ENCODE measurements at regions not wholly inside any gene's neighbourhood (a gene's known extent, or its start where the extent isn't known, plus 50 kb on each side); places are given as distances from the start of the nearest gene placed in this dataset.

GRCh38 chr4:30350288-30350687, 369.9 kb upstream of the PCDH7 start:
- H3K9me2 ChIP-seq (ENCODE audit: insufficient read depth, low read length), result no peaks in the 10 kb centered on the region
- no peaks in the 10 kb centered on the region for H4K20me1 ChIP-seq (ENCODE audit: insufficient read depth)
- H3K27ac ChIP-seq (ENCODE audit: low read length), result no peak overlapping the region
- H3F3A ChIP-seq (ENCODE audit: insufficient read depth, low read length, poor library complexity, severe bottlenecking), result no peaks in the 10 kb centered on the region
- no peak for TF ChIP-seq SMC3 (conservative IDR thresholded peaks at IDR 0.05; ENCODE audit: poor library complexity)
- TF ChIP-seq TAF1 (IDR thresholded peaks at IDR 0.05; ENCODE audit: low read depth), result no peak
- TF ChIP-seq POLR2AphosphoS5 (IDR thresholded peaks at IDR 0.05), result no peak
- TF ChIP-seq REST (IDR thresholded peaks at IDR 0.05; ENCODE audit: borderline replicate concordance), result no peak
- TF ChIP-seq CTCF (IDR thresholded peaks at IDR 0.05; ENCODE audit: poor library complexity, severe bottlenecking), result no peak
- TF ChIP-seq EZH2 (IDR thresholded peaks at IDR 0.05; ENCODE audit: borderline replicate concordance, insufficient read depth, low read length, poor library complexity, severe bottlenecking), result no peak
- TF ChIP-seq MXI1 (conservative IDR thresholded peaks at IDR 0.05; ENCODE audit: poor library complexity, severe bottlenecking), result no peak
- TF ChIP-seq RAD21 (conservative IDR thresholded peaks at IDR 0.05), result no peak
- TF ChIP-seq EP300 (conservative IDR thresholded peaks at IDR 0.05; ENCODE audit: poor library complexity, severe bottlenecking), result no peak
- H3K9me3 ChIP-seq (ENCODE audit: low read length), result no peaks in the 10 kb centered on the region
- H3K9ac ChIP-seq (ENCODE audit: low read length), result no peak overlapping the region
- H3K36me3 ChIP-seq (ENCODE audit: insufficient read depth, low read length), result no peaks in the 10 kb centered on the region
- H3K4me3 ChIP-seq (ENCODE audit: low read length), result no peak overlapping the region
- H3K4me2 ChIP-seq (ENCODE audit: low read length), result no peak overlapping the region
- H2AFZ ChIP-seq (ENCODE audit: low read depth, low read length), result no peak overlapping the region
- H3K27me3 ChIP-seq (ENCODE audit: insufficient read depth, low read depth, low read length), result no peaks in the 10 kb centered on the region
- H3K79me2 ChIP-seq (replicated peaks; ENCODE audit: insufficient read depth, low read length), result no peaks in the 10 kb centered on the region

- no peaks in the 10 kb centered on the region for H3K9me2 ChIP-seq (ENCODE audit: insufficient read depth, low read length)
- no peaks in the 10 kb centered on the region for H3K79me2 ChIP-seq (replicated peaks; ENCODE audit: insufficient read depth, low read length)
- H3F3A ChIP-seq (ENCODE audit: insufficient read depth, low read length, poor library complexity, severe bottlenecking), result no peaks in the 10 kb centered on the region
- no peak overlapping the region for H3K4me3 ChIP-seq (ENCODE audit: low read length)
- no peak overlapping the region for H3K9ac ChIP-seq (ENCODE audit: low read length)
- no peak overlapping the region for H3K27ac ChIP-seq (ENCODE audit: low read length)
- no peaks in the 10 kb centered on the region for H3K27me3 ChIP-seq (ENCODE audit: insufficient read depth, low read depth, low read length)
- no peaks in the 10 kb centered on the region for H3K9me3 ChIP-seq (ENCODE audit: low read length)
- H2AFZ ChIP-seq (ENCODE audit: low read depth, low read length), result no peak overlapping the region
- no peaks in the 10 kb centered on the region for H3K36me3 ChIP-seq (ENCODE audit: insufficient read depth, low read length)
- H4K20me1 ChIP-seq (ENCODE audit: insufficient read depth), result no peaks in the 10 kb centered on the region
- H3K4me2 ChIP-seq (ENCODE audit: low read length), result no peak overlapping the region
- TF ChIP-seq EZH2 (IDR thresholded peaks at IDR 0.05; ENCODE audit: borderline replicate concordance, insufficient read depth, low read length, poor library complexity, severe bottlenecking) (no peak), RAD21 (conservative IDR thresholded peaks at IDR 0.05) (no peak), POLR2AphosphoS5 (IDR thresholded peaks at IDR 0.05) (no peak), REST (IDR thresholded peaks at IDR 0.05; ENCODE audit: borderline replicate concordance) (no peak), CTCF (IDR thresholded peaks at IDR 0.05; ENCODE audit: poor library complexity, severe bottlenecking) (no peak), MXI1 (conservative IDR thresholded peaks at IDR 0.05; ENCODE audit: poor library complexity, severe bottlenecking) (no peak), TAF1 (IDR thresholded peaks at IDR 0.05; ENCODE audit: low read depth) (no peak), SMC3 (conservative IDR thresholded peaks at IDR 0.05; ENCODE audit: poor library complexity) (no peak), EP300 (conservative IDR thresholded peaks at IDR 0.05; ENCODE audit: poor library complexity, severe bottlenecking) (no peak)
Measured at GRCh38 chr4:30354605-30355004, 365.6 kb upstream of the PCDH7 start.

All from neural cell (in vitro differentiated cells).